GM19238 (cell line): ENCODE measurements at regions not wholly inside any gene's neighbourhood (a gene's known extent, or its start where the extent isn't known, plus 50 kb on each side); places are given as distances from the start of the nearest gene placed in this dataset.
"Not testable (repeated sequence)": the region's sequence is repeated elsewhere in the genome, so short reads cannot be mapped to it uniquely, and the experiment has no call there.

Source experiments
- DNase-seq: peaks from one replicate; pipeline ENCODE4 v3.0.0; 2011; ENCODE audit warnings: low spot score; ENCODE audit not compliant: insufficient read length

- no peak for DNase-seq
Observed at GRCh38 chr11:79627281-79627680, 186.5 kb upstream of the TENM4 start.

- no peak for DNase-seq
Observed at GRCh38 chr11:79626135-79627075, 185.6 kb upstream of the TENM4 start.

GRCh38 chr11:79623375-79623774 lies 182.5 kb upstream of the TENM4 start:
- no peak for DNase-seq

- DNase-seq, result no peak
Observed at GRCh38 chr11:79617561-79617960, 176.7 kb upstream of the TENM4 start.

- DNase-seq, result no peak
Observed at GRCh38 chr11:79616392-79616851, 175.6 kb upstream of the TENM4 start.

GRCh38 chr11:79615425-79615824 lies 174.6 kb upstream of the TENM4 start:
- no peak for DNase-seq

GRCh38 chr11:79610678-79611077 lies 169.8 kb upstream of the TENM4 start:
- no peak for DNase-seq

GRCh38 chr11:79610139-79610538 lies 169.3 kb upstream of the TENM4 start:
- no peak for DNase-seq

GRCh38 chr11:79609511-79609910 lies 168.7 kb upstream of the TENM4 start:
- no peak for DNase-seq

- not testable (repeated sequence) for DNase-seq
Observed at GRCh38 chr11:79606461-79606860, 165.6 kb upstream of the TENM4 start.

- no peak for DNase-seq
Observed at GRCh38 chr11:79600711-79601110, 159.9 kb upstream of the TENM4 start.

- DNase-seq, result no peak
Observed at GRCh38 chr11:79594834-79595233, 154.0 kb upstream of the TENM4 start.

- DNase-seq, result no peak
Observed at GRCh38 chr11:79592824-79593223, 152.0 kb upstream of the TENM4 start.

- DNase-seq, result no peak
Observed at GRCh38 chr11:79592406-79592805, 151.6 kb upstream of the TENM4 start.

- DNase-seq, result no peak
Observed at GRCh38 chr11:79582434-79582833, 141.6 kb upstream of the TENM4 start.

GRCh38 chr11:79579063-79579462 lies 138.2 kb upstream of the TENM4 start:
- no peak for DNase-seq

- DNase-seq, result no peak
Observed at GRCh38 chr11:79578116-79578515, 137.3 kb upstream of the TENM4 start.

GRCh38 chr11:79575701-79576100 lies 134.9 kb upstream of the TENM4 start:
- DNase-seq, result no peak

GRCh38 chr11:79570104-79570503 lies 129.3 kb upstream of the TENM4 start:
- DNase-seq, result no peak

- DNase-seq, result no peak
Observed at GRCh38 chr11:79564288-79564925, 123.6 kb upstream of the TENM4 start.

GRCh38 chr11:79561496-79561895 lies 120.7 kb upstream of the TENM4 start:
- no peak for DNase-seq

- DNase-seq, result no peak
Observed at GRCh38 chr11:79550809-79551208, 110.0 kb upstream of the TENM4 start.

GRCh38 chr11:79547256-79547655 lies 106.4 kb upstream of the TENM4 start:
- DNase-seq, result no peak
